G401 (cell line): ENCODE measurements at regions not wholly inside any gene's neighbourhood (a gene's known extent, or its start where the extent isn't known, plus 50 kb on each side); places are given as distances from the start of the nearest gene placed in this dataset.

Experiments
- DNase-seq: peaks from one replicate; pipeline ENCODE4 v3.0.0-alpha.2; 2015; ENCODE audit warnings: low spot score
- in situ Hi-C: cut with HindIII; loops from 2 replicates; pipeline ENCODE4 v1.10.0; 2016; ENCODE audit warnings: low sequenced_read_pairs, mixed read lengths

- in situ Hi-C loops, result no loop called here
Measured at GRCh38 chr1:106584107-106584506, 472.4 kb upstream of the PRMT6 start.

GRCh38 chr1:106584676-106585075 is 471.8 kb upstream of the PRMT6 start:
- in situ Hi-C loops, result no loop called here
- no peak for DNase-seq

More at GRCh38 chr1:106584107-106584506, 472.4 kb upstream of the PRMT6 start:
- no peak for DNase-seq

DNA sequence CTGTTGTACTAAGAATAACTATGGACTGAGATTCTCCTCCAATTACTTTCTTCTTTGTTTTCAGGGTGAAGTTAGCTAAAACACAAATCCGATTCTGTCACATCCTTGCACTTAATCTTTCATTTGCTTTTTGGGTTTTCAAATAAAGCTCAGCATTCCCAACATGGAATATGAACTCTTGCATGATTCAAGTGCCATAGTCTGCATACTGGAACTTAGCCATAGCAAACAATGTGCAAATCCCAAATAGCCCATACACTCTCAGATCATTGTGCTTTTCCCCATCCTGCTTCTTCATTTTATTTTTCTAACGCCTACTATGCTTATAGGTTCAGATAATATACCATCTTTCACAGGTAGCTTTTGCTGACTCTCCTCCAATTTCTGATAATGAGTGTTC is 455.8 kb upstream of the PRMT6 start:
- peak; percentile 18 for DNase-seq
- in situ Hi-C loops, result no loop called here

GRCh38 chr1:106603616-106604015 is 452.9 kb upstream of the PRMT6 start:
- DNase-seq, result no peak
- in situ Hi-C loops, result no loop called here

GRCh38 chr1:106608841-106609240 is 447.6 kb upstream of the PRMT6 start:
- DNase-seq, result no peak
- in situ Hi-C loops, result no loop called here

- DNase-seq, result peak; percentile 21
- in situ Hi-C loops, result no loop called here
Measured at GRCh38 chr1:106613068-106613467, 443.4 kb upstream of the PRMT6 start.

DNA sequence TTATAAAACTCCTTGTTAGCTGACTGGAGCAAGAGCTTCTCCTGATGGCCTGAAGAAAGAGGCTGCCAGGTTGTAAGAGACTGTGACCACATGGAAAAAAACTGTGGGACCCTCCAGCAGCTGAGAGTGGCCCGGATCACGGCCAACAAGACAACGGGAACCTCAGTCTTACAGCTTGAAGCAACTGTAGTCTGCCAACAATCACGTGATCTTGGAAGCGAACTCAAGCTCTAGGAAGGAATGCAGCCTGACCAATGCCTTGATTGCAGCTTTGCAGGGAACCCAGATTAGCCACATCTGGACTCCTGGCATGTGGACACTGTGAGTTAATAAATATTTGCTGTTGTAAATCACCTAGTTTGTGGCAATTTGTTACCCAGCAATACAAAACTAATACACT is 442.6 kb upstream of the PRMT6 start:
- peak; percentile 60 for DNase-seq
- in situ Hi-C loops, result no loop called here

DNA sequence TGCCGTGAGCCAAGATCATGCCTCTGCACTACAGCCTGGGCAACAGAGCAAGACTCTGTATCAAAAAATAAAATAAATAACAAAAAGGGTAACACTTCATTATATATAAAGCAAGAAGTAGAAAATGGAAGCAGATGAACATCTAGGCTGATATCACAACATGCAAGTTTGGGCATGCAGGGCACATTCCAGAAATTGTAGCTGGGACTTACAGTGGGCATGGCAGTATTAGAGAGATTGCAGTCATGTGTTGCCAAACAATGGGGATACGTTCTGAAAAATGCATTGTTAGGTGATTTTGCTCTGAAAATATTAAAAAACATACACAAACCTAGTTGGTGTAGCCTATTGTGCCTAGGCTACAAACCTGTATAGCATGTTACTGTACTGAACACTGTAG is 441.0 kb upstream of the PRMT6 start:
- in situ Hi-C loops, result no loop called here

GRCh38 chr1:106619080-106619826 is 437.2 kb upstream of the PRMT6 start:
- DNase-seq, result no peak
- in situ Hi-C loops, result no loop called here

More for the DNA sequence above, 441.0 kb upstream of the PRMT6 start:
- DNase-seq, result no peak

GRCh38 chr1:106619827-106620134 is 436.7 kb upstream of the PRMT6 start:
- in situ Hi-C loops, result no loop called here
- no peak for DNase-seq

DNA sequence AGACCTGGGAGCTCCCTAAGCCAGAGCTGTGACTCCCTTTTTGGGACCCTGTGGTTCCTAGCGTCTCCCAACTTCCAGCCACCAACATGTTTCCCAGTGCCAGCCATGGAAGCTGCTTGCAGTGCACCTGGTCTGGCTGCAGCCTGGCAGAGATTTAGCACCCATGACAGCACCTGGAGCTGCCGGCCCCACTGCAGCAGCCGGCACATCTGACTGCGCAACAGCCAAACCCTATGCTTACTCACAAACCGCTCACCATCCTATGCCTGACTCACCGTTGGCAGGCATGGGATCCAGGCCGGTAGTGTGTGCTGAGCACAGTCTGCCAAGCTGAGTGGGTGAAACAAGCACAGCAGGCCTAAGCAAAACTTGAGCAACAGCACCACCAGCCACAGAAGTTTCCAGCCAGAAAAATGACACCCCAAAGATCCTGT is 435.9 kb upstream of the PRMT6 start:
- no peak for DNase-seq
- in situ Hi-C loops, result no loop called here

DNA sequence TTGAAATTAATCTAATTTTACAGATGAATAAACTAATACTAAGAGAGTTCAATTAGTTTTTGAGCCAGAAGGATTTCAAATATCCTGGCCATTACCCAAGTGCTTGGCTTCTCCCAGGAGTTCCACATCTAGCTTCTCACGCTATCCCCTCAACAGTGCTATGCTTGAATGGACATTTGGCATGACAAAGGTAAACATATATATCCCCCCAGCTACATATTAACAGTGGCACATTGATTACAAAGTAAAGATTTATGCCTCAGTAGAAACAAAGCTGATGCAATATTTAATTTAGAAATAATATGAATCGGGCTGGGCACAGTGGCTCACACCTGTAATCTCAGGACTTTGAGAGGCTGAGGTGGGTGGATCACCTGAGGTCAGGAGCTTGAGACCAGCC is 434.6 kb upstream of the PRMT6 start:
- in situ Hi-C loops, result no loop called here
- no peak for DNase-seq

GRCh38 chr1:106637566-106637965 is 418.9 kb upstream of the PRMT6 start:
- no peak for DNase-seq
- in situ Hi-C loops, result no loop called here

DNA sequence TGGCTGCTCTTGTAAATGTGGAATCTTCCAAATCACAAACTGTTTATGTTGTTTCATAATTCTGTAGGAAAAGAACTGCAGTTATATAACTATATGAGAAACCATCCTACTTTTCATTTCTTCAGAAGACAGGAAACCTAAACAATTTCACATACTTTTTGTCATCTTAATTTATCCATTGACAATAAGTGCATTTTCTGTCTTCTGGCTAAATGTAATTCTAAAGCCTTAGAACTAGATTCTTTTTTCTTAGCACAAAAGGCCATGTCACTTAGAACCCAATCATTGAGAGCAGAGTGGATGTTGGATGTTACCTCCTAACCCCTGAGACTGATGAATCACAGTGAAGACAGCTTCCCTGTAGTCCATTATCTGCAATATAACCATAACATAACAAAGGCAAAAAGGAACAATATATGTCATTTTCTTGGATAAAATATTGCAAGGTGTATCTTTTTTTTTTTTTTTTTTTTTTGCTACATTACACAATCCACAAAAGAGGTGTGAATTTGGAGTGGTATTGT is 410.2 kb upstream of the PRMT6 start:
- in situ Hi-C loops, result no loop called here

DNA sequence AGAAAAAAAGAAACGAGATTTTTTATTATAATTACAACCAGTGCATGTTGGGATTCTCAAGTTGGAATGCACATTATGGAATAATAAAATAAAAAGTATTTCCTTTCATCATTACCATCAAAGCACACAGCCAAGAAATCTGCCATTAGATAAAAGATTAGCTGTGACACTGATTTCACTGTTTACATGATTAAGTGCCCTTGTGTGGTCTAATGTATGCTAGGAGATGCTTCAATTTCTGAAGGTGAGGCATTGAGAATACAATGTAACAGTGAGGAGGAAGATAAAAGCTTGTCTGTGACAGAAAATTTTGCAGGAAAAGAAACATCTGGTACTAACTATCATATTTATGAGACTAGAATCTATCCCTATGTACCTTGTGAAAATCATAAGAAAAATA is 409.7 kb upstream of the PRMT6 start:
- DNase-seq, result no peak
- in situ Hi-C loops, result no loop called here

More for the DNA sequence above, 410.2 kb upstream of the PRMT6 start:
- peak; percentile 16 for DNase-seq

DNA sequence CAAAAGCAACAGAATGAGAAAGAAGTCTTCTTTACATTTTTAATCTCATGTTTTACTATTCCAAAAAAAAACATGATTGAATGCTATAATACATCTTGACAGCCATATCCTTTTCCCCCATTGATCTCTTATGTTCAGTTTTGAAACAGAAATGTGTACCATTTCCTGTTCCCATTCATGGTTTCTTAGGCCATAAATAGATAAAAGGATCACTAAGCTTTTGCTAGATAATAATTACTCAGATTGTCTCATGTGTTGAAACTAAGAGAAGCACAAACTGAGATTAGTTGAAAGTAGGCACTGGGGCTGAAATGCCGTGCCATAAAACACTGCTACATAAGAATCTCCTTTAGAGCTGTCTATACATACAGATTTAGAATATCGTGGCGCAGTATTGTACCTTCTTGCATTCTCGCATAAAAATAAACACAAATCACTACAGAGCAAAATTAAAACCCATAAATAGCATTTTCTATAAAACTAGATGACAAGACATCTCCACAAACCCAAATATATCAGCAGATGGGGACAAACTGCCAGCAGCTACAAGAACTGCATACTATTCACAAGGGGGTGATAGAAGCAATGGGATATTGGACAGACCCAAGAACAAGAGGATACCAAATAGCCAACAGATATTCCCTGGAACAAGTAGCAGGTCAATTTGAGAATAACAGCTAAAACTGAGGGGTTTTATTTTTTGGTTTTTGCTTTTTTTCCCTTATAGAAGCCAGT is 405.3 kb upstream of the PRMT6 start:
- in situ Hi-C loops, result no loop called here
- peak; percentile 19 for DNase-seq

GRCh38 chr1:106659490-106660244 is 396.8 kb upstream of the PRMT6 start:
- DNase-seq, result no peak
- in situ Hi-C loops, result no loop called here

GRCh38 chr1:106675558-106675957 is 380.9 kb upstream of the PRMT6 start:
- in situ Hi-C loops, result no loop called here
- no peak for DNase-seq

DNA sequence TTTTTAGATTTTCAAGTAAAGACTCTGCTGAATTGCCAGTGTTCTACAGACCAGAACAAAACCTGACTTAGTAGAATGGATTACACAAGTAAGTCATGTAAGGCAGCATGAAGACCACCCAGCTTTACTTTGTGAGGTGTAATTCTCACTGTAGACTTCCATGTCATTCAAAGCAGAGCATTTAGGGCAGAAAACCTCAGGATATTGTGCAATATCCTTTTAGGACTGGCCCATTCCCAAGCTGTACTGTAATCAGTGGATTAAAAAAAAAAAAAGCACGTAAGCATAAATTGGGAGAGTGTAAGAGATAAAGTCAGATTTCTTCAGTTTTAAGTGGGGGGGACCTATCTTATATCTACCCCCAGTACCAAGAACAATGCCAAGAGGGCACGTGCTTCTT is 380.5 kb upstream of the PRMT6 start:
- in situ Hi-C loops, result no loop called here

GRCh38 chr1:106677181-106677580 is 379.3 kb upstream of the PRMT6 start:
- in situ Hi-C loops, result no loop called here
- DNase-seq, result no peak

More for the DNA sequence above, 380.5 kb upstream of the PRMT6 start:
- no peak for DNase-seq
